GM21390 (cell line): ENCODE measurements at regions not wholly inside any gene's neighbourhood (a gene's known extent, or its start where the extent isn't known, plus 50 kb on each side); places are given as distances from the start of the nearest gene placed in this dataset.

ENCODE experiments used
- ATAC-seq: cut with Tn5 transposase; IDR thresholded peaks from one replicate; pipeline ENCODE4 v1.9.1; 2021; ENCODE audit not compliant: unreplicated experiment

DNA sequence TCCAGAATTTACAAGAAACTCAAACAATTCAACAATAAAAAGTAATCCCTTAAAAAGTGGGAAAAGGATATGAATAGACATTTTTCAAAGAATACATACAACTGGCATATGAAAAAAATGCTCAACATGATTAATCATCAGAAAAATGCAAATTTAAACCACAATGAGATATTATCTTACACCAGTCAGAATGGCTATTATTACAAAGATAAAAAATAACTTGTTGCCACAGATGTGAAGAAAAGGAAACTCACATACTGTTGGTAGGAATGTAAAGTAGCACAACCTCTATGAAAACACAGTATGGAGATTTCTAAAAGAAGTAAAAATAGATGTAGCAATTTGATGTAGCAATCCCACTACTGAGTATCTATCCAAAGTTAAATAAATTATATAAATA is 65.1 kb upstream of the DIAPH2 start:
- no peak for ATAC-seq

GRCh38 chrX:96621811-96622210 is 62.8 kb upstream of the DIAPH2 start:
- no peak for ATAC-seq
